ENCODE measurements at regions not wholly inside any gene's neighbourhood (a gene's known extent, or its start where the extent isn't known, plus 50 kb on each side); places are given as distances from the start of the nearest gene placed in this dataset.
"Not testable (repeated sequence)": the region's sequence is repeated elsewhere in the genome, so short reads cannot be mapped to it uniquely, and the experiment has no call there.

DNA sequence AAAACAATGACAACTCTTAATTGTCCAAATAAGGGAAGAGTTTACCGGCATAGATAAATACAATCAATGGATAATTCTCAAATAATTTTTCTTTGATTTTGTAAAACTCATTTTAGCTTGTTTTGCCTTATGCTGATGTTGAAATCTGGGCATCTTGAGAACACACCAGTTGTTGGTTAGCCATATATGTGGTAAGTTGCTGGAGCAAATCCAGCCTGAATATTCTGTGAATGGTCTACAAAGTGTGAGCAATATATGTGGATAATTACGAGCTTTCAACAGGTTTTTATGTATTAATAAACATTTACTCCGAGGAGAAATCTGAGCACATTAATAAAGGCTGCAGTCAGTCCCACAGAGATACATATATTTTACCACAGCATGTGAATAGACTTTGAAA, 423.6 kb downstream of the BCKDHB start:
- TF ChIP-seq TAF1 (IDR thresholded peaks at IDR 0.05; ENCODE audit: borderline replicate concordance, low read depth, low read length) (no peak), POLR2A (IDR thresholded peaks at IDR 0.05; ENCODE audit: low read depth, low read length) (no peak), POLR2AphosphoS5 (IDR thresholded peaks at IDR 0.05; ENCODE audit: low read depth, low read length) (no peak)
- FAIRE-seq (no peak), DNase-seq (ENCODE audit: insufficient read length) (no peak)

DNA sequence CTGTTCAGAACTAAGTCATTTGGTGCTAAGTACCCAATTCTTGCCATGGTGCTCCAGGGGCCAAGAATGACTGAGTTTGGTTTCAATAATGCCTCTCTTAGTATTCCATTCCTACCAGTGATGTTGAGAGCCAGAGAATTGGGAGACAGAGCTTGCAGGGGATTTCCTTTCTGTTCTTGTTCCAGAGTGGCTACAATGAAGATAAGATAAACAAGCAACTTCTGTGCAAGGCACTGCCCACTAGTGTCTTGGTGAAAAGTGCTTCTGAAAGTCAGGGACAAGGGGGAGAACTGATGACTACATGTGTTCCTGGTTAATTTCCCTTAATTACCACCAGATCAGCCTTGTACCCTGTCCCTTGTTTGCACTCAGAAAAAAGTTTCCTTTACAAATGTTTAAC, 421.6 kb downstream of the BCKDHB start:
- DNase-seq (ENCODE audit: insufficient read length) (no peak), FAIRE-seq (no peak)
- no peak for TF ChIP-seq POLR2A (IDR thresholded peaks at IDR 0.05; ENCODE audit: low read depth, low read length)
- TF ChIP-seq POLR2AphosphoS5 (IDR thresholded peaks at IDR 0.05; ENCODE audit: low read depth, low read length) = no peak
- no peak for TF ChIP-seq TAF1 (IDR thresholded peaks at IDR 0.05; ENCODE audit: borderline replicate concordance, low read depth, low read length)

GRCh38 chr6:80527552-80528052, 421.1 kb downstream of the BCKDHB start:
- TF ChIP-seq TAF1 (IDR thresholded peaks at IDR 0.05; ENCODE audit: borderline replicate concordance, low read depth, low read length) (no peak), POLR2A (IDR thresholded peaks at IDR 0.05; ENCODE audit: low read depth, low read length) (no peak), POLR2AphosphoS5 (IDR thresholded peaks at IDR 0.05; ENCODE audit: low read depth, low read length) (no peak)
- FAIRE-seq (no peak), DNase-seq (ENCODE audit: insufficient read length) (no peak)

- no peak for TF ChIP-seq TAF1 (IDR thresholded peaks at IDR 0.05; ENCODE audit: borderline replicate concordance, low read depth, low read length)
- TF ChIP-seq POLR2AphosphoS5 (IDR thresholded peaks at IDR 0.05; ENCODE audit: low read depth, low read length) = no peak
- no peak for TF ChIP-seq POLR2A (IDR thresholded peaks at IDR 0.05; ENCODE audit: low read depth, low read length)
- FAIRE-seq = no peak
- DNase-seq (ENCODE audit: insufficient read length) = no peak
Observed at GRCh38 chr6:80523531-80523997, 417.1 kb downstream of the BCKDHB start.

GRCh38 chr6:80523010-80523409, 416.5 kb downstream of the BCKDHB start:
- DNase-seq (ENCODE audit: insufficient read length) = no peak
- no peak for FAIRE-seq
- no peak for TF ChIP-seq POLR2A (IDR thresholded peaks at IDR 0.05; ENCODE audit: low read depth, low read length)
- TF ChIP-seq POLR2AphosphoS5 (IDR thresholded peaks at IDR 0.05; ENCODE audit: low read depth, low read length) = no peak
- no peak for TF ChIP-seq TAF1 (IDR thresholded peaks at IDR 0.05; ENCODE audit: borderline replicate concordance, low read depth, low read length)

GRCh38 chr6:80522576-80522975, 416.1 kb downstream of the BCKDHB start:
- TF ChIP-seq POLR2AphosphoS5 (IDR thresholded peaks at IDR 0.05; ENCODE audit: low read depth, low read length) = no peak
- TF ChIP-seq POLR2A (IDR thresholded peaks at IDR 0.05; ENCODE audit: low read depth, low read length) = no peak
- TF ChIP-seq TAF1 (IDR thresholded peaks at IDR 0.05; ENCODE audit: borderline replicate concordance, low read depth, low read length) = no peak
- FAIRE-seq = no peak
- no peak for DNase-seq (ENCODE audit: insufficient read length)

DNA sequence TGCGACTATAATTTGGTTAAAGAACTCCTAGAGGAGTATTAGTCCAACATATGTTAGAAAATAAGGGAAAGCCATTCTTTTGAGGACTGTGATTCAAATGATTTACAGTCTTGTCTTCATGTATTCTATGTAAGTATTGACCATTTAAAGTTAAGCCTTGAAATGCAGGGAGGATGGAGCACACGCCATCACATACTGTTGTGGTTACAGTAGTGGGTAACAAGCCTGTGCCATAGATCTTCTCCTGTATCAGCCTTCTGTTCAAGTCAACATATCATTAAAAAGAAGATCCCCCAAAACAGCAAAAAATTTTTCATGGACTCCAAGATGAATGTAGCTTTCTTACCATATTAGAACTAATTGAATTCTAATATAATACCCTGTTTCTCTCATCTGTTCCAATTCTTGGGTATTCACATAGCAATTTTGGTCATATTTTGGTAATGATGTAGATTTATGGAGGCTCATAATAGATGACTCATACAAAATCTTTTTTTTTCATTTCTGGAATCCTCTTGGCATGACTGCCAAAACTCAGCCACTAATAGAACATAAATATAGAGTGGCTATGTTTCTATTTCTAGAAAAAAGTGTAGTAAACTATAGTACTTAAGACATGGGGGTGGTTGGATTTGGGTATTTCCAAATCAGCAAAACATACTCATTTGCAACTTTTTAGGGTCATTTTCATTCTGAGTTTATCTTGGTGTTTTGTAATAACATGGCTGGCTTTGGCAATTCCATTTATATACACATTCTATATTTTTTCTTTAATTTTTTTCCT, 413.5 kb downstream of the BCKDHB start:
- TF ChIP-seq POLR2A (IDR thresholded peaks at IDR 0.05; ENCODE audit: low read depth, low read length) (no peak), POLR2AphosphoS5 (IDR thresholded peaks at IDR 0.05; ENCODE audit: low read depth, low read length) (no peak), TAF1 (IDR thresholded peaks at IDR 0.05; ENCODE audit: borderline replicate concordance, low read depth, low read length) (no peak)
- no peak for DNase-seq (ENCODE audit: insufficient read length)
- no peak for FAIRE-seq

DNA sequence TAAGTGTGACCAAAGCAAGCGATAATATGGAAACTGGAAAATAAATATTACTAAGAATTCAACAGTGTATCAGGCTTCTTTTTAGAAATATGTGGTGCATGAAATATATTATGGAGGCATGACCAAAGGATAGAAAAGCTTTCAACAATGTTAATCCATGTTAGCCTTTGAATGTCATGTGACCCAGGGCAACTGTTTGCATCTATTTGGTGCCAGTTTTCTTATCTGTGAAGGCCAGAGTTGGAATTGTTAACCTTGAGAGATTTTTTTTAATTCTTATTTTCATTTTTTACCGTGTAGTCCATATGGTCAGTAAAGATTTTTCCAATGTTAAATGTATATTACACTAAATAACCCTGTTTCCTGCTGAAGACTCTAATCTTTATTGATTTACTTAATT, 411.1 kb downstream of the BCKDHB start:
- TF ChIP-seq POLR2AphosphoS5 (IDR thresholded peaks at IDR 0.05; ENCODE audit: low read depth, low read length) (no peak), TAF1 (IDR thresholded peaks at IDR 0.05; ENCODE audit: borderline replicate concordance, low read depth, low read length) (no peak), POLR2A (IDR thresholded peaks at IDR 0.05; ENCODE audit: low read depth, low read length) (no peak)
- no peak for FAIRE-seq

GRCh38 chr6:80510521-80510920, 404.1 kb downstream of the BCKDHB start:
- not testable (repeated sequence) for DNase-seq (ENCODE audit: insufficient read length); FAIRE-seq

More for the DNA sequence above, 411.1 kb downstream of the BCKDHB start:
- DNase-seq (ENCODE audit: insufficient read length) = no peak

- TF ChIP-seq POLR2A (IDR thresholded peaks at IDR 0.05; ENCODE audit: low read depth, low read length) (no peak), TAF1 (IDR thresholded peaks at IDR 0.05; ENCODE audit: borderline replicate concordance, low read depth, low read length) (no peak), POLR2AphosphoS5 (IDR thresholded peaks at IDR 0.05; ENCODE audit: low read depth, low read length) (no peak)
- no peak for FAIRE-seq
Observed at GRCh38 chr6:80508885-80509630, 402.6 kb downstream of the BCKDHB start.

DNA sequence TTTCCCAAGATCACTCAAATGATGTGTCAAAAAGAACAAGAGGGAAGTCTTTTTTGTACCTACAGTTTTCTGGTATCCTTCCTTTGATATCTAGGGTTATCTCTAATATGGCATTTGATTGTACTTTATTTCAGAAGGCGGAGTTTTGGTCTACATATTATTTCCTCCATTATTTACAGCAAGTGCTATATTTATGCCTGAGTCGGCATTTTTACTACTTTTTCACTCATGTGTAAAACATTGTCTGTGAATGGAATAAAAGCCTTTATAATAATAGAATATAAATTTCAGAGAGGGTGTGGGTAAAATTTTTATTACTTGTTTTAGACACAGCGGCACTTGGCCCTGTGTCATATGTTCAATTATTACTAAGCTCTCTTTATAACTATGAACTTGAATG, 398.4 kb downstream of the BCKDHB start:
- no peak for FAIRE-seq
- DNase-seq (ENCODE audit: insufficient read length) = no peak
- TF ChIP-seq POLR2AphosphoS5 (IDR thresholded peaks at IDR 0.05; ENCODE audit: low read depth, low read length) (no peak), TAF1 (IDR thresholded peaks at IDR 0.05; ENCODE audit: borderline replicate concordance, low read depth, low read length) (no peak), POLR2A (IDR thresholded peaks at IDR 0.05; ENCODE audit: low read depth, low read length) (no peak)

More at GRCh38 chr6:80508885-80509630, 402.6 kb downstream of the BCKDHB start:
- no peak for DNase-seq (ENCODE audit: insufficient read length)

DNA sequence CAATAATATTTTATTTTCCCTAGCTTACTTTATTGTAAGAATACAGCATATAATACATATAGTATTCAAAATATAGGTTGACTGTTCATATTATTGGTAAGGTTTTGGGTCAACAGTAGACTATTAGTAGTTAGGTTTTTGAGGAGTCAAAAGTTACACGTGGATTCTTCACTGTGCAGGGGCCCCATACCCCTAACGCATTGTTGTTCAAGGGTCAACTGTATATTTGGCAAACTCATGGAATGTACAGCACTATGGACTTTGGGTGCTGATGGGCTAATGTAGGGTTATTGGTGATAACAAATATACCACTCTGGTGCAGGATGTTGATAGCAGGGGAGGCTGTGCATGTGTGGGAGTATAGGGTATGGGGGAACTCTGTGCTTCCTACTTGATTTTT, 397.2 kb downstream of the BCKDHB start:
- no peak for TF ChIP-seq POLR2AphosphoS5 (IDR thresholded peaks at IDR 0.05; ENCODE audit: low read depth, low read length)
- no peak for TF ChIP-seq TAF1 (IDR thresholded peaks at IDR 0.05; ENCODE audit: borderline replicate concordance, low read depth, low read length)
- DNase-seq (ENCODE audit: insufficient read length) = no peak
- no peak for FAIRE-seq
